ENCODE measurements at regions not wholly inside any gene's neighbourhood (a gene's known extent, or its start where the extent isn't known, plus 50 kb on each side); places are given as distances from the start of the nearest gene placed in this dataset.

GRCh38 chr2:200066417-200066816 lies 111.0 kb downstream of the MAIP1 start (continued):
- no peak for TF ChIP-seq CTCF (conservative IDR thresholded peaks at IDR 0.05; ENCODE audit: low read depth in 2 of 2)

- DNase-seq (ENCODE audit: low spot score) (no peak), ATAC-seq (no peak)
- Mint-ChIP-seq H3K27me3 (ENCODE audit: insufficient read depth, low read depth, poor library complexity) (no peaks in the 10 kb centered on the region), H3K9me3 (no peaks in the 10 kb centered on the region; the same call in 2 of the 3 replicates), H3K4me1 (peaks cover 5% of the 10 kb centered on the region; the same call in 2 of the 3 replicates), H3K27ac (no peak overlapping the region), H3K4me3 (no peak overlapping the region), H3K36me3 (ENCODE audit: low read depth) (no peaks in the 10 kb centered on the region)
- Histone ChIP-seq H4K20me1 (replicated peaks; ENCODE audit: insufficient read depth) (no peaks in the 10 kb centered on the region), H2AFZ (no peak overlapping the region), H3K36me3 (ENCODE audit: insufficient read depth) (no peaks in the 10 kb centered on the region), H3K9me2 (ENCODE audit: insufficient read depth) (peaks cover 7% of the 10 kb centered on the region; the same call in 1 of the 2 replicates), H3K4me2 (no peak overlapping the region), H3K4me3 (no peak overlapping the region), H3K79me2 (replicated peaks; ENCODE audit: insufficient read depth) (no peaks in the 10 kb centered on the region), H3F3A (replicated peaks; ENCODE audit: low read depth) (no peaks in the 10 kb centered on the region), H3K27ac (ENCODE audit: low read depth) (no peak overlapping the region), H3K27me3 (ENCODE audit: insufficient read depth) (no peaks in the 10 kb centered on the region), H3K4me1 (ENCODE audit: insufficient read depth) (no peaks in the 10 kb centered on the region)
- TF ChIP-seq JUNB (IDR thresholded peaks at IDR 0.05; ENCODE audit: unreplicated experiment) (no peak), POLR2AphosphoS5 (IDR thresholded peaks at IDR 0.05; ENCODE audit: low read depth) (no peak), EZH2phosphoT487 (IDR thresholded peaks at IDR 0.05; ENCODE audit: unreplicated experiment) (no peak), ZNF114 (CRISPR knock-in tag; IDR thresholded peaks at IDR 0.05) (no peak), ETS1 (IDR thresholded peaks at IDR 0.05) (no peak), STAT1 (IDR thresholded peaks at IDR 0.05; ENCODE audit: unreplicated experiment) (no peak)
Observed at GRCh38 chr2:200068642-200069041, 113.3 kb downstream of the MAIP1 start.

GRCh38 chr2:200077210-200077650 lies 121.8 kb downstream of the MAIP1 start:
- H3K4me3 Mint-ChIP-seq = no peak overlapping the region
- ATAC-seq (no peak), DNase-seq (ENCODE audit: low spot score) (no peak)
- no peaks in the 10 kb centered on the region for H3K79me2 ChIP-seq (replicated peaks; ENCODE audit: insufficient read depth)
- H3K27me3 ChIP-seq (ENCODE audit: insufficient read depth) = no peaks in the 10 kb centered on the region
- no peaks in the 10 kb centered on the region for H3F3A ChIP-seq (replicated peaks; ENCODE audit: low read depth)
- no peaks in the 10 kb centered on the region for H3K36me3 ChIP-seq (ENCODE audit: insufficient read depth)
- no peak overlapping the region for H2AFZ ChIP-seq
- peaks cover 2% of the 10 kb centered on the region for H3K27me3 Mint-ChIP-seq (ENCODE audit: insufficient read depth, low read depth, poor library complexity)
- H3K27ac Mint-ChIP-seq = no peak overlapping the region
- peaks cover 6% of the 10 kb centered on the region; the same call in 2 of the 3 replicates for H3K4me1 Mint-ChIP-seq
- no peak overlapping the region for H3K4me3 ChIP-seq
- peaks cover 16% of the 10 kb centered on the region; the same call in 1 of the 2 replicates for H3K9me2 ChIP-seq (ENCODE audit: insufficient read depth)
- no peaks in the 10 kb centered on the region for H3K36me3 Mint-ChIP-seq (ENCODE audit: low read depth)
- no peak overlapping the region for H3K4me2 ChIP-seq
- H3K4me1 ChIP-seq (ENCODE audit: insufficient read depth) = peaks cover 7% of the 10 kb centered on the region; the same call in 1 of the 2 replicates
- no peak overlapping the region for H3K27ac ChIP-seq (ENCODE audit: low read depth)
- no peaks in the 10 kb centered on the region for H3K9me3 Mint-ChIP-seq
- H4K20me1 ChIP-seq (replicated peaks; ENCODE audit: insufficient read depth) = no peaks in the 10 kb centered on the region
- no peak for TF ChIP-seq EZH2 (IDR thresholded peaks at IDR 0.05; ENCODE audit: low read depth, unreplicated experiment)
- no peak for TF ChIP-seq STAT1 (IDR thresholded peaks at IDR 0.05; ENCODE audit: unreplicated experiment)
- TF ChIP-seq CREB1 (CRISPR knock-in tag; IDR thresholded peaks at IDR 0.05; ENCODE audit: low read depth) = no peak
- no peak for TF ChIP-seq JUNB (IDR thresholded peaks at IDR 0.05; ENCODE audit: unreplicated experiment)
- no peak for TF ChIP-seq ZNF462 (CRISPR knock-in tag; IDR thresholded peaks at IDR 0.05)
- TF ChIP-seq ZNF114 (CRISPR knock-in tag; IDR thresholded peaks at IDR 0.05) = no peak
- no peak for TF ChIP-seq NANOG (IDR thresholded peaks at IDR 0.05; ENCODE audit: borderline replicate concordance)
- TF ChIP-seq POLR2AphosphoS5 (IDR thresholded peaks at IDR 0.05; ENCODE audit: low read depth) = no peak

All from GM23338 (cell line).